ENCODE measurements at regions not wholly inside any gene's neighbourhood (a gene's known extent, or its start where the extent isn't known, plus 50 kb on each side); places are given as distances from the start of the nearest gene placed in this dataset.

DNA sequence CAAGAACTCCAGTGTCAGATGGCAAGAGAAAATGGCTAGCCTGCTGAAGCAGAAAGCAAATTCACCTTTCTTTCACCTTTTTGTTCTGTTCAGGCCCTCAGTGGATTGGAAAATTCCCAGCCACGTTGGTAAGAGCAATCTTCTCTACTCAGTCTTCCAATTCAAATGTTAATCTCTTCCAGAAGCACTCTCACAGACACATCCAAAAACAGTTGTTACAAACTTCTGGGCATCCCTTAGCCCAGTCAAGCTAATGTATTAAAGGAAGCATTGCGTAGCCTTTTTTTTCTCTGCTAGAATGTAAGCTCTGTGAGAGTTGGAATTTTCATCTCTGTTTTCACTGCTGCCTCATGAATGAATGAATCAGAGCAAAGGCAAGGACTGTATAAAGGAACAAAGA lies 109.2 kb upstream of the ROBO2 start:
- TF ChIP-seq FOXM1 (IDR thresholded peaks at IDR 0.05; ENCODE audit: borderline replicate concordance, low read depth) (no peak), TEAD4 (IDR thresholded peaks at IDR 0.05) (no peak), CREB1 (IDR thresholded peaks at IDR 0.05; ENCODE audit: low read depth) (no peak), RAD21 (IDR thresholded peaks at IDR 0.05; ENCODE audit: low read depth) (no peak), YY1 (IDR thresholded peaks at IDR 0.05; ENCODE audit: low read depth) (no peak), EGR1 (IDR thresholded peaks at IDR 0.05) (no peak), TAF1 (IDR thresholded peaks at IDR 0.05; ENCODE audit: low read depth) (no peak), CEBPB (IDR thresholded peaks at IDR 0.05) (no peak)
- TF ChIP-seq, protein P1, sequence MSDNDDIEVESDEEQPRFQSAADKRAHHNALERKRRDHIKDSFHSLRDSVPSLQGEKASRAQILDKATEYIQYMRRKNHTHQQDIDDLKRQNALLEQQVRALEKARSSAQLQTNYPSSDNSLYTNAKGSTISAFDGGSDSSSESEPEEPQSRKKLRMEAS (IDR thresholded peaks at IDR 0.05), result no peak
- TF ChIP-seq, protein P2, sequence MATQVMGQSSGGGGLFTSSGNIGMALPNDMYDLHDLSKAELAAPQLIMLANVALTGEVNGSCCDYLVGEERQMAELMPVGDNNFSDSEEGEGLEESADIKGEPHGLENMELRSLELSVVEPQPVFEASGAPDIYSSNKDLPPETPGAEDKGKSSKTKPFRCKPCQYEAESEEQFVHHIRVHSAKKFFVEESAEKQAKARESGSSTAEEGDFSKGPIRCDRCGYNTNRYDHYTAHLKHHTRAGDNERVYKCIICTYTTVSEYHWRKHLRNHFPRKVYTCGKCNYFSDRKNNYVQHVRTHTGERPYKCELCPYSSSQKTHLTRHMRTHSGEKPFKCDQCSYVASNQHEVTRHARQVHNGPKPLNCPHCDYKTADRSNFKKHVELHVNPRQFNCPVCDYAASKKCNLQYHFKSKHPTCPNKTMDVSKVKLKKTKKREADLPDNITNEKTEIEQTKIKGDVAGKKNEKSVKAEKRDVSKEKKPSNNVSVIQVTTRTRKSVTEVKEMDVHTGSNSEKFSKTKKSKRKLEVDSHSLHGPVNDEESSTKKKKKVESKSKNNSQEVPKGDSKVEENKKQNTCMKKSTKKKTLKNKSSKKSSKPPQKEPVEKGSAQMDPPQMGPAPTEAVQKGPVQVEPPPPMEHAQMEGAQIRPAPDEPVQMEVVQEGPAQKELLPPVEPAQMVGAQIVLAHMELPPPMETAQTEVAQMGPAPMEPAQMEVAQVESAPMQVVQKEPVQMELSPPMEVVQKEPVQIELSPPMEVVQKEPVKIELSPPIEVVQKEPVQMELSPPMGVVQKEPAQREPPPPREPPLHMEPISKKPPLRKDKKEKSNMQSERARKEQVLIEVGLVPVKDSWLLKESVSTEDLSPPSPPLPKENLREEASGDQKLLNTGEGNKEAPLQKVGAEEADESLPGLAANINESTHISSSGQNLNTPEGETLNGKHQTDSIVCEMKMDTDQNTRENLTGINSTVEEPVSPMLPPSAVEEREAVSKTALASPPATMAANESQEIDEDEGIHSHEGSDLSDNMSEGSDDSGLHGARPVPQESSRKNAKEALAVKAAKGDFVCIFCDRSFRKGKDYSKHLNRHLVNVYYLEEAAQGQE (IDR thresholded peaks at IDR 0.05; ENCODE audit: low read depth), result no peak
- TF ChIP-seq, protein P3, sequence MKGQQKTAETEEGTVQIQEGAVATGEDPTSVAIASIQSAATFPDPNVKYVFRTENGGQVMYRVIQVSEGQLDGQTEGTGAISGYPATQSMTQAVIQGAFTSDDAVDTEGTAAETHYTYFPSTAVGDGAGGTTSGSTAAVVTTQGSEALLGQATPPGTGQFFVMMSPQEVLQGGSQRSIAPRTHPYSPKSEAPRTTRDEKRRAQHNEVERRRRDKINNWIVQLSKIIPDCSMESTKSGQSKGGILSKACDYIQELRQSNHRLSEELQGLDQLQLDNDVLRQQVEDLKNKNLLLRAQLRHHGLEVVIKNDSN (IDR thresholded peaks at IDR 0.05), result no peak
